ENCODE measurements at regions not wholly inside any gene's neighbourhood (a gene's known extent, or its start where the extent isn't known, plus 50 kb on each side); places are given as distances from the start of the nearest gene placed in this dataset.

GRCh38 chr6:78701407-78701806 is 165.9 kb upstream of the IRAK1BP1 start (continued):
- TF ChIP-seq THRB (CRISPR knock-in tag; conservative IDR thresholded peaks at IDR 0.05), result no peak
- TF ChIP-seq MAZ (CRISPR knock-in tag; conservative IDR thresholded peaks at IDR 0.05 in 1 of 2, IDR thresholded peaks at IDR 0.05 in 1 of 2), result no peak

- Histone ChIP-seq H3K4me3 (no peak overlapping the region), H3K36me3 (ENCODE audit: control insufficient read depth, insufficient read depth, low read length) (no peaks in the 10 kb centered on the region), H3K27me3 (ENCODE audit: control insufficient read depth in 2 of 2, insufficient read depth in 2 of 2, low read length in 2 of 2) (no peaks in the 10 kb centered on the region), H3K79me2 (ENCODE audit: control insufficient read depth, insufficient read depth, low read length) (no peaks in the 10 kb centered on the region), H3K9me3 (replicated peaks; ENCODE audit: control insufficient read depth, insufficient read depth, low read depth, low read length) (no peaks in the 10 kb centered on the region), H3K4me2 (ENCODE audit: insufficient read depth, low read length) (no peak overlapping the region), H3K27ac (ENCODE audit: extremely low read depth, low read depth, low read length) (no peak overlapping the region), H3K9me1 (ENCODE audit: control insufficient read depth, insufficient read depth, low read length) (no peaks in the 10 kb centered on the region), H3K4me1 (replicated peaks in 1 of 2; ENCODE audit: control insufficient read depth in 2 of 2, insufficient read depth in 2 of 2, low read length in 2 of 2) (no peaks in the 10 kb centered on the region), H4K20me1 (replicated peaks; ENCODE audit: control insufficient read depth, insufficient read depth, low read length) (no peaks in the 10 kb centered on the region), H3K9ac (ENCODE audit: insufficient read depth in 1 of 2, low read depth in 2 of 2, low read length in 2 of 2) (no peak overlapping the region), H2AFZ (ENCODE audit: low read depth, low read length) (no peak overlapping the region)
- in situ Hi-C loops (cut with MboI) (no loop called here), intact Hi-C loops (cut with micrococcal nuclease) (no loop called here)
- FAIRE-seq, result no peak
- POLR2A ChIA-PET, result no interaction called here
- no TSS peak for BruUV-seq (replicated peaks)
- ATAC-seq, result no peak
- DNase-seq (ENCODE audit: extremely low read depth in 1 of 4, low spot score in 3 of 4), result no peak
- CTCF ChIA-PET (ENCODE audit: low intra/inter-chr PET ratio), result no interaction called here
- TF ChIP-seq ZNF174 (CRISPR knock-in tag; IDR thresholded peaks at IDR 0.05), result no peak
- TF ChIP-seq TCF3 (CRISPR knock-in tag; IDR thresholded peaks at IDR 0.05), result no peak
- TF ChIP-seq TBP (optimal IDR thresholded peaks at IDR 0.05; ENCODE audit: low read depth, low read length), result no peak
- no peak for TF ChIP-seq FOXM1 (IDR thresholded peaks at IDR 0.05; ENCODE audit: low read depth)
- no peak for TF ChIP-seq FOXM1 (CRISPR knock-in tag; IDR thresholded peaks at IDR 0.05; ENCODE audit: low read depth)
- no peak for TF ChIP-seq NR2C2 (CRISPR knock-in tag; IDR thresholded peaks at IDR 0.05)
- TF ChIP-seq NR2C2 (tag; IDR thresholded peaks at IDR 0.05), result no peak
- no peak for TF ChIP-seq ZNF717 (CRISPR knock-in tag; IDR thresholded peaks at IDR 0.05)
- TF ChIP-seq BRD4 (IDR thresholded peaks at IDR 0.05), result no peak
- TF ChIP-seq ZNF77 (CRISPR knock-in tag; IDR thresholded peaks at IDR 0.05), result no peak
- no peak for TF ChIP-seq ZFP30 (CRISPR knock-in tag; IDR thresholded peaks at IDR 0.05; ENCODE audit: borderline replicate concordance)
- no peak for TF ChIP-seq KLF13 (tag; IDR thresholded peaks at IDR 0.05; ENCODE audit: borderline replicate concordance, low read depth)
- no peak for TF ChIP-seq MBD1 (CRISPR knock-in tag; IDR thresholded peaks at IDR 0.05)
- no peak for TF ChIP-seq TAF7 (tag; IDR thresholded peaks at IDR 0.05)
- WGBS (ENCODE audit: insufficient coverage, low coverage, missing lambda C conversion rate), result 2% methylated on average over 3 of the region's 3 CpGs
These were observed 158.3 kb upstream of the IRAK1BP1 start for GRCh38 chr6:78709021-78709420.

Measured in K562 (cell line).